ENCODE measurements at regions not wholly inside any gene's neighbourhood (a gene's known extent, or its start where the extent isn't known, plus 50 kb on each side); places are given as distances from the start of the nearest gene placed in this dataset.
A peak's percentile ranks its signal among the peaks of the same experiment; 100 is the strongest.

GRCh38 chr16:52863000-52863399 lies 189.7 kb downstream of the CHD9NB start:
- TF ChIP-seq TCF12 (IDR thresholded peaks at IDR 0.05; ENCODE audit: low read depth), result no peak
- TF ChIP-seq MAX (IDR thresholded peaks at IDR 0.05), result no peak
- TF ChIP-seq NFIC (IDR thresholded peaks at IDR 0.05), result no peak
- no peak for TF ChIP-seq CREB1 (IDR thresholded peaks at IDR 0.05; ENCODE audit: low read depth)
- no peak for TF ChIP-seq EP300 (IDR thresholded peaks at IDR 0.05; ENCODE audit: borderline replicate concordance)
- TF ChIP-seq ZBTB7A (IDR thresholded peaks at IDR 0.05; ENCODE audit: low read depth), result no peak
- no peak for TF ChIP-seq USF1 (IDR thresholded peaks at IDR 0.05)
- TF ChIP-seq TAF1 (IDR thresholded peaks at IDR 0.05; ENCODE audit: low read depth), result no peak
- TF ChIP-seq TEAD4 (IDR thresholded peaks at IDR 0.05), result no peak
- TF ChIP-seq YY1 (IDR thresholded peaks at IDR 0.05; ENCODE audit: low read depth), result no peak
- TF ChIP-seq EGR1 (IDR thresholded peaks at IDR 0.05), result no peak
- no peak for TF ChIP-seq RAD21 (IDR thresholded peaks at IDR 0.05; ENCODE audit: low read depth)
- no peak for TF ChIP-seq REST (IDR thresholded peaks at IDR 0.05; ENCODE audit: low read depth)
- TF ChIP-seq CEBPB (IDR thresholded peaks at IDR 0.05), result no peak
- TF ChIP-seq FOXM1 (IDR thresholded peaks at IDR 0.05; ENCODE audit: borderline replicate concordance, low read depth), result no peak

- TF ChIP-seq TCF12 (IDR thresholded peaks at IDR 0.05; ENCODE audit: low read depth) (no peak), RAD21 (IDR thresholded peaks at IDR 0.05; ENCODE audit: low read depth) (peak; percentile 34; the same call in 1 of the 2 replicates), EP300 (IDR thresholded peaks at IDR 0.05; ENCODE audit: borderline replicate concordance) (no peak), ZBTB7A (IDR thresholded peaks at IDR 0.05; ENCODE audit: low read depth) (no peak)
Observed at GRCh38 chr16:52861614-52862022, 191.1 kb downstream of the CHD9NB start.

GRCh38 chr16:52855463-52855862 lies 197.2 kb downstream of the CHD9NB start:
- no peak for TF ChIP-seq YY1 (IDR thresholded peaks at IDR 0.05; ENCODE audit: low read depth)
- TF ChIP-seq CREB1 (IDR thresholded peaks at IDR 0.05; ENCODE audit: low read depth), result no peak
- no peak for TF ChIP-seq CEBPB (IDR thresholded peaks at IDR 0.05)
- TF ChIP-seq ZBTB7A (IDR thresholded peaks at IDR 0.05; ENCODE audit: low read depth), result no peak
- TF ChIP-seq RAD21 (IDR thresholded peaks at IDR 0.05; ENCODE audit: low read depth), result no peak
- TF ChIP-seq NFIC (IDR thresholded peaks at IDR 0.05), result no peak
- no peak for TF ChIP-seq USF1 (IDR thresholded peaks at IDR 0.05)
- TF ChIP-seq TCF12 (IDR thresholded peaks at IDR 0.05; ENCODE audit: low read depth), result no peak
- TF ChIP-seq TAF1 (IDR thresholded peaks at IDR 0.05; ENCODE audit: low read depth), result no peak
- TF ChIP-seq FOXM1 (IDR thresholded peaks at IDR 0.05; ENCODE audit: borderline replicate concordance, low read depth), result no peak
- TF ChIP-seq MAX (IDR thresholded peaks at IDR 0.05), result no peak

GRCh38 chr16:52852978-52853377 lies 199.7 kb downstream of the CHD9NB start:
- TF ChIP-seq YY1 (IDR thresholded peaks at IDR 0.05; ENCODE audit: low read depth), result no peak
- TF ChIP-seq CREB1 (IDR thresholded peaks at IDR 0.05; ENCODE audit: low read depth), result no peak
- TF ChIP-seq RAD21 (IDR thresholded peaks at IDR 0.05; ENCODE audit: low read depth), result no peak

- TF ChIP-seq MAX (IDR thresholded peaks at IDR 0.05) (no peak), TCF12 (IDR thresholded peaks at IDR 0.05; ENCODE audit: low read depth) (no peak)
Observed at GRCh38 chr16:52851211-52851740, 201.4 kb downstream of the CHD9NB start.

- no peak for TF ChIP-seq TEAD4 (IDR thresholded peaks at IDR 0.05)
- TF ChIP-seq USF1 (IDR thresholded peaks at IDR 0.05), result no peak
- TF ChIP-seq REST (IDR thresholded peaks at IDR 0.05; ENCODE audit: low read depth), result no peak
- no peak for TF ChIP-seq CREB1 (IDR thresholded peaks at IDR 0.05; ENCODE audit: low read depth)
- TF ChIP-seq TCF12 (IDR thresholded peaks at IDR 0.05; ENCODE audit: low read depth), result no peak
- TF ChIP-seq ZBTB7A (IDR thresholded peaks at IDR 0.05; ENCODE audit: low read depth), result no peak
- TF ChIP-seq EGR1 (IDR thresholded peaks at IDR 0.05), result no peak
- TF ChIP-seq EP300 (IDR thresholded peaks at IDR 0.05; ENCODE audit: borderline replicate concordance), result no peak
- TF ChIP-seq CEBPB (IDR thresholded peaks at IDR 0.05), result no peak
- TF ChIP-seq RAD21 (IDR thresholded peaks at IDR 0.05; ENCODE audit: low read depth), result no peak
- no peak for TF ChIP-seq FOXM1 (IDR thresholded peaks at IDR 0.05; ENCODE audit: borderline replicate concordance, low read depth)
- TF ChIP-seq NFIC (IDR thresholded peaks at IDR 0.05), result no peak
Observed at GRCh38 chr16:52843381-52843780, 209.3 kb downstream of the CHD9NB start.

All from Ishikawa (cell line).